ENCODE measurements at regions not wholly inside any gene's neighbourhood (a gene's known extent, or its start where the extent isn't known, plus 50 kb on each side); places are given as distances from the start of the nearest gene placed in this dataset.

DNA sequence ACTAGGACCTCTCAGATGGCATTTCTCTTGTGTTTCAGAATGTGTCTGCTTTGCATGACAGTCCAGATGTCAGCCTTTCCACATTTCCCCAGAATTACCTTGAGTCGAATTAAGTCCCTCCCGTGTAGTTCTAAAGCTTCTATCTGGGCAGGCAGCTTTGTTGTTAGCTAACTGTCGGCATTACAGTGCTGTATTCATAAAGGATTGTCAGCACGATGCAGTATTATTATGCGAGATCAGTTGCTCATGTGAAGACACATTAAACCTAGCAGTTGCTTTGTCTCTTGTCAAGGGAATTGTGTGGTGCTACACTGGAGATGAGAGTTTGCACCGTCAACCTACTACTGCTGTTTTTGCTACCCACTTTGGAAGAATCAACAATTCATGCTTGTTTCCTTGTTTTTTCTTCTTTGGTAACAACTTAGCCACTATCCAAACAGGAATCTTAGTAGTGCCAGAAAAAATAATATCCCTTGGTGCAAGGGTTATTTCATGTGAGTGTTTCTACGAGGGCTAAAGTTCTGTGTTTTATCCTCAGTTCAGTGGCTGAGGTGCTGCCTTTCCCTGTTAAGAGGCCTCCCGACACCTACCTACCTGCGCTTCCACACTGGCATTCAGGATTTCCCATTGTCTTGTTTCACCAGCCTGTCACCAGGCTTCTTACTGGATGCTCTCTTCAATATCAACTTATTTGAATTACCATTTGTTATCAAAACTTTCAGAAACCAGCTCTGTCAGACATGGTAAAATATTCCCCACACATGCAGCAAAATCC is 297.9 kb upstream of the G2E3 start:
- TF ChIP-seq, protein P1, sequence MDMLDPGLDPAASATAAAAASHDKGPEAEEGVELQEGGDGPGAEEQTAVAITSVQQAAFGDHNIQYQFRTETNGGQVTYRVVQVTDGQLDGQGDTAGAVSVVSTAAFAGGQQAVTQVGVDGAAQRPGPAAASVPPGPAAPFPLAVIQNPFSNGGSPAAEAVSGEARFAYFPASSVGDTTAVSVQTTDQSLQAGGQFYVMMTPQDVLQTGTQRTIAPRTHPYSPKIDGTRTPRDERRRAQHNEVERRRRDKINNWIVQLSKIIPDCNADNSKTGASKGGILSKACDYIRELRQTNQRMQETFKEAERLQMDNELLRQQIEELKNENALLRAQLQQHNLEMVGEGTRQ (IDR thresholded peaks at IDR 0.05) = no peak
- TF ChIP-seq POLR2A (IDR thresholded peaks at IDR 0.05; ENCODE audit: low read length) = no peak
- TF ChIP-seq PHF8 (IDR thresholded peaks at IDR 0.05; ENCODE audit: borderline replicate concordance, low read depth) = no peak
- TF ChIP-seq, protein P2, sequence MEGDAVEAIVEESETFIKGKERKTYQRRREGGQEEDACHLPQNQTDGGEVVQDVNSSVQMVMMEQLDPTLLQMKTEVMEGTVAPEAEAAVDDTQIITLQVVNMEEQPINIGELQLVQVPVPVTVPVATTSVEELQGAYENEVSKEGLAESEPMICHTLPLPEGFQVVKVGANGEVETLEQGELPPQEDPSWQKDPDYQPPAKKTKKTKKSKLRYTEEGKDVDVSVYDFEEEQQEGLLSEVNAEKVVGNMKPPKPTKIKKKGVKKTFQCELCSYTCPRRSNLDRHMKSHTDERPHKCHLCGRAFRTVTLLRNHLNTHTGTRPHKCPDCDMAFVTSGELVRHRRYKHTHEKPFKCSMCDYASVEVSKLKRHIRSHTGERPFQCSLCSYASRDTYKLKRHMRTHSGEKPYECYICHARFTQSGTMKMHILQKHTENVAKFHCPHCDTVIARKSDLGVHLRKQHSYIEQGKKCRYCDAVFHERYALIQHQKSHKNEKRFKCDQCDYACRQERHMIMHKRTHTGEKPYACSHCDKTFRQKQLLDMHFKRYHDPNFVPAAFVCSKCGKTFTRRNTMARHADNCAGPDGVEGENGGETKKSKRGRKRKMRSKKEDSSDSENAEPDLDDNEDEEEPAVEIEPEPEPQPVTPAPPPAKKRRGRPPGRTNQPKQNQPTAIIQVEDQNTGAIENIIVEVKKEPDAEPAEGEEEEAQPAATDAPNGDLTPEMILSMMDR (IDR thresholded peaks at IDR 0.05) = no peak
- no peak for TF ChIP-seq RCOR1 (IDR thresholded peaks at IDR 0.05; ENCODE audit: low read depth, low read length)
- TF ChIP-seq FOSL2 (IDR thresholded peaks at IDR 0.05) = no peak
- no peak for TF ChIP-seq FOSL2 (CRISPR knock-in tag; IDR thresholded peaks at IDR 0.05)
- no peak for TF ChIP-seq CHD2 (IDR thresholded peaks at IDR 0.05; ENCODE audit: low read length, partially characterized antibody)
- no peak for TF ChIP-seq MYC (IDR thresholded peaks at IDR 0.05; ENCODE audit: borderline replicate concordance, low read length)
- TF ChIP-seq HDAC2 (IDR thresholded peaks at IDR 0.05) = no peak
- no peak for TF ChIP-seq FOXS1 (CRISPR knock-in tag; IDR thresholded peaks at IDR 0.05)
- TF ChIP-seq TP53 (CRISPR knock-in tag; IDR thresholded peaks at IDR 0.05) = no peak
- no peak for TF ChIP-seq HOXB5 (CRISPR knock-in tag; IDR thresholded peaks at IDR 0.05)
- no peak for TF ChIP-seq RFX5 (IDR thresholded peaks at IDR 0.05)
- TF ChIP-seq, protein P3, sequence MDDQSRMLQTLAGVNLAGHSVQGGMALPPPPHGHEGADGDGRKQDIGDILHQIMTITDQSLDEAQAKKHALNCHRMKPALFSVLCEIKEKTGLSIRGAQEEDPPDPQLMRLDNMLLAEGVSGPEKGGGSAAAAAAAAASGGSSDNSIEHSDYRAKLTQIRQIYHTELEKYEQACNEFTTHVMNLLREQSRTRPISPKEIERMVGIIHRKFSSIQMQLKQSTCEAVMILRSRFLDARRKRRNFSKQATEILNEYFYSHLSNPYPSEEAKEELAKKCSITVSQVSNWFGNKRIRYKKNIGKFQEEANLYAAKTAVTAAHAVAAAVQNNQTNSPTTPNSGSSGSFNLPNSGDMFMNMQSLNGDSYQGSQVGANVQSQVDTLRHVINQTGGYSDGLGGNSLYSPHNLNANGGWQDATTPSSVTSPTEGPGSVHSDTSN (IDR thresholded peaks at IDR 0.05) = no peak
